GM10266 (cell line): ENCODE measurements at regions not wholly inside any gene's neighbourhood (a gene's known extent, or its start where the extent isn't known, plus 50 kb on each side); places are given as distances from the start of the nearest gene placed in this dataset.

ENCODE experiments used
- DNase-seq: peaks from one replicate; pipeline ENCODE4 v3.0.0; 2012; ENCODE audit errors: extremely low spot score
- TF ChIP-seq, protein P1 (sequence below): IDR thresholded peaks from 2 replicates; pipeline ENCODE4 v1.5.1; 2012; ENCODE audit warnings: mild to moderate bottlenecking, low read depth; ENCODE audit not compliant: control insufficient read depth, insufficient read depth; ENCODE audit errors: missing control alignments

DNA sequence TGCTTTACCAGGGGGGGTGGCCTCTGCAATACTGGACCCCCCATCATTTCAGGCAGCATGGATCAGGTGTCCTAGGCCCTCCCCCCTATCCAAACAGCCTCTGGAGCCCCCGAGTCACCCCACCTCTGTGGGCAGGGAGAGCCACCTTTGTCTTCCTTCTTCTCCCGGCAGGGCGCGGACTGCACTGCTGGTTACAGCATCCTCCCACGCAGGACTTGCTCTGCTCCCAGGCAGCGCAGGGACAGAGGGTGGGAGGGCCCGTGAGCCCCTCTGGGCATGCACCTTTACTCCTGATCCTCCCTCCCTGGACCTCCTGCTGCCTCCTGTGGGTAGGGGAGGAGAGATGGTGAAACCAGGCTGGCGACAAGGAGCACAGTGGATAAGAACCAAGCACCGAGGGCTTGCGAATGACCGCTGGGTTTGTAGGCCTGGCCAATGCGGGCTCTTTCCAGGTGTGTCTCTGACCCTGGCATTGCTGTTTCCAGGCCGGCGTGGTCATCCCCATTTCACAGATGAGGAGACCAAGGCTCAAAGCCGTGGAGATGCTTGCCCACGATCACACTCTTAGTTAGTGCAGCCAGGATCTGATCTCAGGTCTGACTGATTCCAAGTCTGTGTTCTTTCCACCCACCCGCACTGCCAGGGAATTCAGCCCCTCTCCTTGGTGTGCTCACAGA is 73.6 kb upstream of the TARDBP start:
- TF ChIP-seq, protein P1, sequence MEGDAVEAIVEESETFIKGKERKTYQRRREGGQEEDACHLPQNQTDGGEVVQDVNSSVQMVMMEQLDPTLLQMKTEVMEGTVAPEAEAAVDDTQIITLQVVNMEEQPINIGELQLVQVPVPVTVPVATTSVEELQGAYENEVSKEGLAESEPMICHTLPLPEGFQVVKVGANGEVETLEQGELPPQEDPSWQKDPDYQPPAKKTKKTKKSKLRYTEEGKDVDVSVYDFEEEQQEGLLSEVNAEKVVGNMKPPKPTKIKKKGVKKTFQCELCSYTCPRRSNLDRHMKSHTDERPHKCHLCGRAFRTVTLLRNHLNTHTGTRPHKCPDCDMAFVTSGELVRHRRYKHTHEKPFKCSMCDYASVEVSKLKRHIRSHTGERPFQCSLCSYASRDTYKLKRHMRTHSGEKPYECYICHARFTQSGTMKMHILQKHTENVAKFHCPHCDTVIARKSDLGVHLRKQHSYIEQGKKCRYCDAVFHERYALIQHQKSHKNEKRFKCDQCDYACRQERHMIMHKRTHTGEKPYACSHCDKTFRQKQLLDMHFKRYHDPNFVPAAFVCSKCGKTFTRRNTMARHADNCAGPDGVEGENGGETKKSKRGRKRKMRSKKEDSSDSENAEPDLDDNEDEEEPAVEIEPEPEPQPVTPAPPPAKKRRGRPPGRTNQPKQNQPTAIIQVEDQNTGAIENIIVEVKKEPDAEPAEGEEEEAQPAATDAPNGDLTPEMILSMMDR: no peak
- DNase-seq: no peak

DNA sequence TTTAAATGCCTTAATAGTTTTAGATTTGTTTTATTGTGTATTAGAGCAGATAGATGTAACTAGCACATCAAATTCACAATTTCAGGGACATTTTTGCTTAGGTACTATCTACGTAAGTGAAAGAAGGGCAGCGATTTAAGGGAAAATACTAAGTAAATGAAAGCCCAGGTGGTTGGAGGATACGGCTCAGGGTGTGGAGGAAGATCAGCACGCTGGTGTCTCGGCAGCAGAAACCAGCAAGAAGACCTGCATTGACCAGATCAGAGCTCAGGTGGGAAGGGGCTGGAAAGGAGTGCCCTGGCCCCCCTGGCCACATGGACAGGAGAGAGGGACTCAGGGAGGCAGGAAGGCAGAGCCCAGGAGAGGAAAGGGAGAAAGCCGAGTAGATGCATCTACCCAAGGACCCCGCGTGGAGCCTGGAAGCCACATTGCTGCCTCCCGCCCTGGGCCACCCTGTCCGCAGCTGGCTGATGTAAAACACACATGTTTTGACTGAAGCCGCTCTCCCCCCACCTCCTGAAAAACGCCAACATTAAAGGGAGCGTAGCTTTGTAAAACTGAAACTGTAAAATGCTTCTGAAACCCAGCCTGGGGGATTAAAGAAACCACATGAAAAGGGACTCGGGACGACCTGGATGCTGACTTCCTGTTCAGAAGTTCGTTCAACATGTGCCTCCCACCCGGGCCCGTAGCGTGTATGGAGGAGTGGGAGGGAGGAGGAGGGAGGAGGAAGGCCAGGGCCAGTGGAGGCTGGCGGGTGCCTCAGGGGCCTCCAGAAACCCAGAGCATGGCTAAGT is 72.6 kb upstream of the TARDBP start:
- TF ChIP-seq, protein P1: no peak
- DNase-seq: peak; percentile 83

DNA sequence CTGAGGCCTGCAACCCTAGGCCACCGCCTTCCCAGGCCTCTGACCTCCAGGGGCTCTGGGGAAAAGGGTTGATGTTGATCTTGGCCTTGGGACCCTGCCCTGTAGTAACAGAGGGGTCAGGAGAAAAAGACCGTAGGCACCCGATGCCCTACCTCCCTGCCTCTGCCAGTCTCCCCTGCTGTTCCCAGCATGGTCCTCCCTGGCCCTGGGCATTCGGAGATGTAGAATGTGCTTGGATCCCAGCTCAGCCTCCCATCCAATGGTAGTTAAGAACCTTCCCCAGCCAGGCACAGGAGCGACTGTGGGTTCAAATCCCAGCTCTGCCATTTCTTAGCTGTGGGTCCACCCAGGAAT is 72.0 kb upstream of the TARDBP start:
- TF ChIP-seq, protein P1: no peak
- DNase-seq: no peak

DNA sequence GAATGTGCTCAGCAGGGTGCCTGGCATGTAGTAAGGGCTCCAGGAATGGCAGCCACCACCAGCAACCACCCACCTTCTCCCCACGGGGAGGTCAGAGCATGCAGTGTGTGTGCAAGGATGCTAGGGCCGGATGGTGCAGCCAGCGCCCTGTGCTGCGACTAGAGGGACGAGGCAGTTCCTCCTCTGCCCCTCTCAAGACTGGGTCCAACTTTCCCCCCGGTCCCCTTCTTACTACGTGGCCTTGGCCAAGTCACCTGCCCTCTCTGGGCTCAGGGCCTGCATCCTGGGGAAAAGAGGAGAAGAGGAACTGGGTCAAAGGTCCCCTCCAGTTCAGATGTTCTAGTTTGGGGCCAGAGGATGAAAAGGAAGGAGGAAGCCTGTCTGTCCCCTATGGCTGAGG is 71.6 kb upstream of the TARDBP start:
- DNase-seq: no peak
- TF ChIP-seq, protein P1: no peak

DNA sequence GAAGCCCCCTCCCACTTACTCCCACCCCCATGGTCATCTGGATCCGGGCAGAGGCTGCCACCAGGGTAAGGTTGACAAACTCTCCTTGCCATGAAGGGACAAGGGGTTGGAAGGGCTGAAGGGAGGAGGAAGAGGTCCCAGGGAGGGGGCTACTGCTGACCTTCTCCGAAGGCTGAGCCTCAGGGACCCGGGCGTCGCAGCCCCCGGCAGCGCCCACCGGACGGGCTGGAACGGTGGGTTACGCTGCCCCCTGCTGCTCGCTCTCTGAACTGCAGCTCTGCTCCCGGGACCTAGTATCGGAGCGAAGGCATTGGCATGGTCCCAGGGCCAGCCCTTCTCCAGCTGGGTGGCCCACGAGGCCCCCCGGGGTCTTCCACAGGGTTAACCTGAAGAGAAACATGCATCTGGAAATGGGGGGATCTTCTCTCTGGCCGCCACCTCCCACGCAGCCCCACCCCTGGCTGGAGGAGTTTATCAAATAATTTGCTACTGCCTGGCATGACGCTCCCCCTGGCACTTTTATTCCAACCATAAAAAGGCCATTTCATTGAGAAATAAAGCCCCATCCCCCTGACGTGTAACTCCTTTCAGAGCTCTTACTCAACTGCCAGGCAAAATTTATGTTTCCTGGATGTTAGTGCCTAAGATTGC is 70.4 kb upstream of the TARDBP start:
- TF ChIP-seq, protein P1: peak; percentile 88
- DNase-seq: peak; percentile 81

DNA sequence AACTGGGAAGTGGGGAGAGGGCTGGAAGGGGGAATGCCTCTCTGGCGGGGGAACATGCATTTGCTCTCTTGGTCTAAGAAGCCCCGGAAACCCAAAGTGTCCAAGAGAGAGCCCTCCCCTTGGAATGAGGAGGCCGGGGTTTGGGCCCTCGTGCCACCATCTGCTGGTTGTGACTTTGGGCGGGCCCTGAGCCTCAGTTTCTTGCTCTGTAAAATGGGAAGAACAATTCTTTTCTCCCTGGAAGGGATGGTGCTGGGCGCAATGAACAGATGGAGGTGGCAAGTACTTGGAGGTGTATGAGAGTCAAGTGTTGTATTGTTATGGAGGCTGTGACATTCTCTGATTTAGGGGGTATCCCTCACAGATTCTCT is 69.9 kb upstream of the TARDBP start:
- DNase-seq: no peak
- TF ChIP-seq, protein P1: no peak

DNA sequence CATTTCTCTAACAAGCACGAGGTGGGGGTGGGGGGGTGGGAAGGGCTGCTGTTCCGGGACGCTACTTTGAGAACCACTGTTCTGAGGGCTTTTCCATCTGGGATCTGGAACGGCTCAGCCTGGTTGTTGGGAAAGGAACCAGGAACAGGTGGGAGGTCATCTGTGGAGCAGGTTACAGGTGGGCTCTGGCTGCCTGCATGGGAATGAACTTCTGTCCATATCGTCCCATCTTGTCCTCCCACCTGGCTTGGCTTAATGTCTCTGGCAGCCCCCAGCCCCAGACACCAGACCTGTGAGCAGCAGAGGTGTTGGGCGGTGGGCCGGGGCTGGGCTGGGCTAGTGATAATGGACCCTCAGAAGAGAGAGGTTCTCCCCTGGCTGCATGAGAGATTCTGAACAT is 69.4 kb upstream of the TARDBP start:
- TF ChIP-seq, protein P1: no peak
- no peak for DNase-seq
